GM18505 (cell line): ENCODE measurements at regions not wholly inside any gene's neighbourhood (a gene's known extent, or its start where the extent isn't known, plus 50 kb on each side); places are given as distances from the start of the nearest gene placed in this dataset.
"Not testable (repeated sequence)": the region's sequence is repeated elsewhere in the genome, so short reads cannot be mapped to it uniquely, and the experiment has no call there.

Experiments
- ATAC-seq: cut with Tn5 transposase; IDR thresholded peaks from one replicate; pipeline ENCODE4 v1.9.1; 2021; ENCODE audit not compliant: unreplicated experiment
- POLR2A ChIP-seq: IDR thresholded peaks from 4 replicates; pipeline ENCODE4 v1.6.1; 2011; ENCODE audit warnings: borderline replicate concordance; ENCODE audit not compliant: insufficient read depth, insufficient read length; ENCODE audit errors: extremely low read depth

GRCh38 chr3:181333394-181333793 is 343.9 kb upstream of the DNAJC19 start:
- no peak for TF ChIP-seq POLR2A
- ATAC-seq: no peak

- TF ChIP-seq POLR2A: no peak
- no peak for ATAC-seq
These were observed 341.5 kb upstream of the DNAJC19 start for GRCh38 chr3:181330821-181331563.

- no peak for TF ChIP-seq POLR2A
- ATAC-seq: no peak
These were observed 340.7 kb upstream of the DNAJC19 start for GRCh38 chr3:181330257-181330656.

- ATAC-seq: no peak
- TF ChIP-seq POLR2A: no peak
These were observed 339.5 kb upstream of the DNAJC19 start for GRCh38 chr3:181329024-181329423.

- no peak for TF ChIP-seq POLR2A
- ATAC-seq: no peak
These were observed 338.8 kb upstream of the DNAJC19 start for GRCh38 chr3:181328346-181328745.

- ATAC-seq: no peak
- TF ChIP-seq POLR2A: no peak
These were observed 337.8 kb upstream of the DNAJC19 start for GRCh38 chr3:181327349-181327748.

GRCh38 chr3:181326637-181327223 is 337.2 kb upstream of the DNAJC19 start:
- no peak for TF ChIP-seq POLR2A
- peak; percentile 61 for ATAC-seq

GRCh38 chr3:181324516-181324915 is 335.0 kb upstream of the DNAJC19 start:
- ATAC-seq: not testable (repeated sequence)

- no peak for TF ChIP-seq POLR2A
- ATAC-seq: no peak
These were observed 328.8 kb upstream of the DNAJC19 start for GRCh38 chr3:181318321-181318720.

GRCh38 chr3:181317508-181317907 is 328.0 kb upstream of the DNAJC19 start:
- no peak for TF ChIP-seq POLR2A
- ATAC-seq: no peak

GRCh38 chr3:181316482-181316881 is 326.9 kb upstream of the DNAJC19 start:
- no peak for TF ChIP-seq POLR2A
- no peak for ATAC-seq

- no peak for ATAC-seq
- TF ChIP-seq POLR2A: no peak
These were observed 323.8 kb upstream of the DNAJC19 start for GRCh38 chr3:181313335-181313734.

- TF ChIP-seq POLR2A: no peak
- no peak for ATAC-seq
These were observed 321.6 kb upstream of the DNAJC19 start for GRCh38 chr3:181311186-181311585.

- no peak for ATAC-seq
- TF ChIP-seq POLR2A: no peak
These were observed 313.4 kb upstream of the DNAJC19 start for GRCh38 chr3:181302960-181303359.
